Peyer's patch (tissue), 4 donors: ENCODE measurements at regions not wholly inside any gene's neighbourhood (a gene's known extent, or its start where the extent isn't known, plus 50 kb on each side); places are given as distances from the start of the nearest gene placed in this dataset.

Source experiments
- POLR2A ChIP-seq, 2 donors: fragments of 450-650 bp; IDR thresholded peaks; one replicate each; pipeline ENCODE4 v1.5.1; 2017; ENCODE audit warnings: antibody characterized with exemption in 2 of 2, mild to moderate bottlenecking in 2 of 2, moderate library complexity in 2 of 2
- TF ChIP-seq, protein P1 (sequence below), 6 experiments: fragments of 450-650 bp in 4 of 6; fragments of 200-600 bp in 2 of 6; sonication (generic) in 1 of 6; IDR thresholded peaks; one replicate each; pipeline ENCODE4 v1.5.1; 2017 to 2019; ENCODE audit warnings: antibody characterized with exemption in 6 of 6, mild to moderate bottlenecking in 3 of 6, moderate library complexity in 1 of 6

DNA sequence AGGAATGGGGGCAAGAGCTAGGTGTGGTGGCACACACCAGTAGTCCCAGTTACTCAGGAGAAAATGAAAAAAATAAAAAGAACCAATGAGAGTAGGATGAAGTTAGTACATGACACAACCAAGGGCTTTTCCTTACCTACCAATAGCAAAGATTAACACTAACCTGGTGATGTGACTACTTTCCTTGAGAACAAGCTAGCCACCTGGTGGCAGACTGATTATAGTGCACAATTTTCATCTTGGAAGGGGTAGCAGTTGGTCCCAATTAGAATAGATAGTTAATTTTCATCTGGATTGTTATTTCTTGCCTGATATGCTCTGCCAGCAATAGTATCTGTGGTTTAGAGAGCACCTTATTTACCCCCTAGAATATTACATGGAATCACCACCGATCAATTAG, 1216.8 kb upstream of the PABPC4L start:
- TF ChIP-seq, protein P1, sequence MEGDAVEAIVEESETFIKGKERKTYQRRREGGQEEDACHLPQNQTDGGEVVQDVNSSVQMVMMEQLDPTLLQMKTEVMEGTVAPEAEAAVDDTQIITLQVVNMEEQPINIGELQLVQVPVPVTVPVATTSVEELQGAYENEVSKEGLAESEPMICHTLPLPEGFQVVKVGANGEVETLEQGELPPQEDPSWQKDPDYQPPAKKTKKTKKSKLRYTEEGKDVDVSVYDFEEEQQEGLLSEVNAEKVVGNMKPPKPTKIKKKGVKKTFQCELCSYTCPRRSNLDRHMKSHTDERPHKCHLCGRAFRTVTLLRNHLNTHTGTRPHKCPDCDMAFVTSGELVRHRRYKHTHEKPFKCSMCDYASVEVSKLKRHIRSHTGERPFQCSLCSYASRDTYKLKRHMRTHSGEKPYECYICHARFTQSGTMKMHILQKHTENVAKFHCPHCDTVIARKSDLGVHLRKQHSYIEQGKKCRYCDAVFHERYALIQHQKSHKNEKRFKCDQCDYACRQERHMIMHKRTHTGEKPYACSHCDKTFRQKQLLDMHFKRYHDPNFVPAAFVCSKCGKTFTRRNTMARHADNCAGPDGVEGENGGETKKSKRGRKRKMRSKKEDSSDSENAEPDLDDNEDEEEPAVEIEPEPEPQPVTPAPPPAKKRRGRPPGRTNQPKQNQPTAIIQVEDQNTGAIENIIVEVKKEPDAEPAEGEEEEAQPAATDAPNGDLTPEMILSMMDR (IDR thresholded peaks at IDR 0.05) = no peak
- TF ChIP-seq POLR2A (IDR thresholded peaks at IDR 0.05) = no peak
